Endodermal cell (in vitro differentiated cells): ENCODE measurements at regions not wholly inside any gene's neighbourhood (a gene's known extent, or its start where the extent isn't known, plus 50 kb on each side); places are given as distances from the start of the nearest gene placed in this dataset.

Experiments used
- DNase-seq: peaks from one replicate; pipeline ENCODE4 v3.0.0-alpha.2; 2017
- H3K27ac ChIP-seq: 2 replicates; pipeline ENCODE4 v1.5.1; 2013; ENCODE audit warnings: mild to moderate bottlenecking, low read depth, low read length, moderate library complexity
- H3K27me3 ChIP-seq: 2 replicates; pipeline ENCODE4 v1.6.1; 2013; ENCODE audit warnings: mild to moderate bottlenecking, low read length, moderate library complexity; ENCODE audit not compliant: insufficient read depth, control insufficient read depth, poor library complexity, severe bottlenecking
- H3K36me3 ChIP-seq: 2 replicates; pipeline ENCODE4 v1.7.0; 2013; ENCODE audit warnings: mild to moderate bottlenecking, low read length, moderate library complexity; ENCODE audit not compliant: control insufficient read depth, insufficient read depth
- H3K4me1 ChIP-seq: one replicate; pipeline ENCODE4 v1.7.0; 2013; ENCODE audit warnings: low read length; ENCODE audit not compliant: control insufficient read depth, insufficient read depth
- H3K4me3 ChIP-seq: 2 replicates; pipeline ENCODE4 v1.5.1; 2013; ENCODE audit warnings: mild to moderate bottlenecking, low read length, moderate library complexity
- H3K9ac ChIP-seq: 2 replicates; pipeline ENCODE4 v1.6.1; 2013; ENCODE audit warnings: mild to moderate bottlenecking, low read length, moderate library complexity; ENCODE audit not compliant: poor library complexity, severe bottlenecking; ENCODE audit errors: extremely low read depth
- H3K9me3 ChIP-seq: 2 replicates; pipeline ENCODE4 v1.6.1; 2013; ENCODE audit warnings: mild to moderate bottlenecking, low read length, moderate library complexity; ENCODE audit not compliant: control insufficient read depth
- H3K27ac Mint-ChIP-seq: 2 replicates; pipeline ENCODE4 v1.8.0; 2020; ENCODE audit warnings: mixed read lengths
- H3K27me3 Mint-ChIP-seq: 2 replicates; pipeline ENCODE4 v1.8.0; 2021; ENCODE audit warnings: mild to moderate bottlenecking, mixed read lengths; ENCODE audit not compliant: insufficient read depth
- H3K36me3 Mint-ChIP-seq: 2 replicates; pipeline ENCODE4 v1.8.0; 2020; ENCODE audit warnings: low read depth, mixed read lengths
- H3K4me1 Mint-ChIP-seq: 2 replicates; pipeline ENCODE4 v1.8.0; 2020; ENCODE audit warnings: mixed read lengths
- H3K4me3 Mint-ChIP-seq: 2 replicates; pipeline ENCODE4 v1.8.0; 2020; ENCODE audit warnings: mild to moderate bottlenecking, moderate library complexity, mixed read lengths
- H3K9me3 Mint-ChIP-seq: 2 replicates; pipeline ENCODE4 v1.8.0; 2020; ENCODE audit warnings: mild to moderate bottlenecking, mixed read lengths
- CTCF ChIP-seq: fragments of 200-600 bp; sonication (generic); conservative IDR thresholded peaks from 2 replicates; pipeline ENCODE4 v1.5.0; 2021; ENCODE audit warnings: antibody characterized with exemption, mild to moderate bottlenecking
- WGBS, 2 experiments: methylation state at CpG; one replicate each; pipeline versions ENCODE4 v1.1.5 to v1.1.7; 2013; ENCODE audit warnings: missing lambda C conversion rate in 2 of 2, mixed read lengths in 1 of 2; ENCODE audit not compliant: insufficient coverage in 1 of 2, insufficient read length in 1 of 2; 5-methylcytosine and 5-hydroxymethylcytosine counted together

GRCh38 chr3:151987893-151988292 is 114.5 kb downstream of the SUCNR1 start:
- Histone ChIP-seq H3K4me1 (no peaks in the 10 kb centered on the region), H3K36me3 (no peaks in the 10 kb centered on the region), H3K4me3 (no peak overlapping the region), H3K27me3 (peaks cover 41% of the 10 kb centered on the region), H3K9me3 (no peaks in the 10 kb centered on the region), H3K9ac (no peak overlapping the region), H3K27ac (no peak overlapping the region)
- Mint-ChIP-seq H3K4me1 (peaks cover 18% of the 10 kb centered on the region), H3K4me3 (no peak overlapping the region), H3K36me3 (no peaks in the 10 kb centered on the region), H3K9me3 (peaks cover 7% of the 10 kb centered on the region), H3K27ac (no peak overlapping the region), H3K27me3 (peaks cover 20% of the 10 kb centered on the region)
- no peak for DNase-seq
- 44 to 46% methylated on average over 1 of the region's 1 CpG for WGBS, 2 experiments
- no peak for TF ChIP-seq CTCF

- H3K27me3 ChIP-seq = peaks cover 36% of the 10 kb centered on the region
- no peaks in the 10 kb centered on the region for H3K9me3 ChIP-seq
- DNase-seq = no peak
- Mint-ChIP-seq H3K9me3 (peaks cover 7% of the 10 kb centered on the region), H3K27me3 (peaks cover 20% of the 10 kb centered on the region), H3K4me1 (peaks cover 12% of the 10 kb centered on the region), H3K27ac (no peak overlapping the region), H3K36me3 (no peaks in the 10 kb centered on the region), H3K4me3 (no peak overlapping the region)
- no peaks in the 10 kb centered on the region for H3K36me3 ChIP-seq
- H3K4me3 ChIP-seq = no peak overlapping the region
- H3K27ac ChIP-seq = no peak overlapping the region
- no peak for TF ChIP-seq CTCF
- H3K4me1 ChIP-seq = no peaks in the 10 kb centered on the region
- H3K9ac ChIP-seq = no peak overlapping the region
These were observed 116.2 kb downstream of the SUCNR1 start for GRCh38 chr3:151989621-151990020.

GRCh38 chr3:151990696-151991376 is 117.4 kb downstream of the SUCNR1 start:
- no peak overlapping the region for H3K9ac ChIP-seq
- Mint-ChIP-seq H3K27ac (no peak overlapping the region), H3K27me3 (peaks cover 13% of the 10 kb centered on the region), H3K36me3 (no peaks in the 10 kb centered on the region), H3K4me1 (peaks cover 12% of the 10 kb centered on the region), H3K9me3 (no peaks in the 10 kb centered on the region), H3K4me3 (no peak overlapping the region)
- H3K9me3 ChIP-seq = no peaks in the 10 kb centered on the region
- no peak overlapping the region for H3K27ac ChIP-seq
- H3K36me3 ChIP-seq = no peaks in the 10 kb centered on the region
- H3K4me3 ChIP-seq = no peak overlapping the region
- WGBS, 2 experiments = 90 to 100% methylated on average over 1 to 2 of the region's 2 CpGs
- peaks cover 36% of the 10 kb centered on the region for H3K27me3 ChIP-seq
- TF ChIP-seq CTCF = no peak
- H3K4me1 ChIP-seq = no peaks in the 10 kb centered on the region
- DNase-seq = no peak
